KBM-7 (cell line): ENCODE measurements at regions not wholly inside any gene's neighbourhood (a gene's known extent, or its start where the extent isn't known, plus 50 kb on each side); places are given as distances from the start of the nearest gene placed in this dataset.

Source experiments
- DNase-seq: peaks from one replicate; pipeline ENCODE4 v3.0.0-alpha.2; 2015
- in situ Hi-C: fragments of 300-500 bp; cut with MboI; formaldehyde crosslinking; loops from 2 replicates; pipeline ENCODE4 v1.14.3; 2020; ENCODE audit warnings: low sequenced_read_pairs, low pct_unique_long_range_greater_than_20kb, mixed read lengths

DNA sequence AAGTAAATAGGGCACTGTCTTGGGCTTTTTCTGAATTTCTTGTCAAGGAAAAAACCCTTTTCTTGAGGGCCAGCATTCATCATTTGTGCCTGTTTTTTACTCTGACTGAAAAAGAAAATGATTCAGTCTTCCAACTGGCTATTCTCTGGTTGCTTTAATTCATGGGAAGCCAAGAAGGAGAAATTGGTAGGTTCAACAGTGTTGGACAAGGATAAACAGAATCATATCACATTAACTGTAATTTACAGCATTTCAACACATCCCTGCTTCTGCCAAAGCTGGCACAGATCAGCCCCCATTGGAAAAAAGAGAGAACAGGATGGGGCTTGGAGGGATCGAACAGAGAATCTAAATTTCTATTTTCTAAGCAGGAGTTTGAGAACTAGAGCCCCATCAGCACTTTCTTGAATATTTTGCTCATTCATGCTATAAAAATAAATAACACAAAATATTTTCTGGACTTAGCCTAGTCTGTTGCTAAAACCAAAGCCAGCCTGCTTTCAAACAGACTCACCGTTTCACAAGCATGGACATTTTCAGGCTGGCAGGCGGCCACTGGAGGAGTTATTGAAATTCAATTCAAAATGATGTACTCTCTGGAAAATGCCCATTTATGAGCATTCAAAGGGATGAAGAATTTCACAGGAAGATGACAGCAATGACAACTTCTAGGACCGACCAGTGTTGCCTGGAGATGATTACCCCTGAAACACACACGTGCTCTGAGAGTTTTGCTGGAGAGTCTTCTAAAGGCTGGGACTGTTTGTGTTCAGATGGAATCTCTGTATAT lies 181.2 kb downstream of the WNT5A start:
- DNase-seq: no peak
- in situ Hi-C loops: no loop called here

DNA sequence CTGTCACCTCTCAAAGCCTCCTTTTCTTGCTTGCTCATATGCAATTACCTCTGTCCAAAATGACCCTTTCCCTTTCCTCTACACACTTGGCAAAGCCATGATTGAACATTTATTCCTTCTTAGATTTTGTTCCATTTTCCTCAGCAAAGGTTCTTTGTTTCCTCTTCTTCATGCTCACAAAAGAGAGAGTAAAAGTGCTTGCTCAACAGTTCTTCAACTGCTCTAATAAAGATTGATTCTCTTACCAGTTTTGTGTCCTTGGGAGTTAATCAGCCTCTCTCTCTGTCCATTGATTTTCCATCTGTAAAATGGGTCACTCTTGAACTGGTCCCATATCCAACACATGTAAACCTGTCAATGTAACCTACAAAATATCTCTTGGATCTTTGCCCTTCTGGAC lies 186.4 kb downstream of the WNT5A start:
- in situ Hi-C loops: no loop called here

DNA sequence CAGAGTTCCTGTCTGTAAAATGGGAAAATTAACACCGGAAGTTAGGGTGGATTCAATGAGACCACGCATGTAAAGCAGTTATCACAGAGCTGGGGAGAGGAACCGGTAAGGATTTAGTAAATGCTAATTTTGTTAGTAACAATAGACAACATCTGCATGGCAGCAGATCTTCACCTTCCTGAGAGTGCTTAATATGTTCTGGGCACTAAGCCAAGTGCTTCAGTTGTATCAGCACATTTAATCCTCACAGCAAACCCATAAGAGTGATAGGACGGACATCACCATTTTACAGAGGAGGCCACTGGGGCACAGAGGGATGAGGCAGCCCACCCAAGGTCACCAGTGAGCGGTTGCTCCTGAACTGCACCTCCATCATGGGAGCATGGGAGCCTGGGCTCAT lies 189.4 kb downstream of the WNT5A start:
- in situ Hi-C loops: no loop called here
- no peak for DNase-seq

More for the DNA sequence above, 186.4 kb downstream of the WNT5A start:
- DNase-seq: no peak

DNA sequence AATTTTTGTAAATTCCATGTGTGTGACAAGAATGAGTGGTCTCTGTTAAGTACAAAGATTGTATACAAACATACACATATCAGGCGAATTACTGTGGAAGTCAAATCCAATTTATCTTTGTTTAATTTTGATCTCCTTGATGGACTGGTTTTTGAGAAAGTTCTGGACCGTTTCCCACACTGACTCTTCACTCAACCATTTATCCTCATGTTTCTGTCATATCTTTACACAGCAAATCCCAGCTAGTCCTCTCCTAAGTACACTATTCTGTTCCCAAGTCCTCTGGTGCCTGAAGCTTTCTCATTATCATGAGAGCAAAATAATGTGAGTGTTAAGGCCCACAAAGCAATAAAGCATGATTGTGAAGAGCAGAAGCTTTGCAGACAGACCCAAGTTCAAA lies 189.9 kb downstream of the WNT5A start:
- in situ Hi-C loops: no loop called here

DNA sequence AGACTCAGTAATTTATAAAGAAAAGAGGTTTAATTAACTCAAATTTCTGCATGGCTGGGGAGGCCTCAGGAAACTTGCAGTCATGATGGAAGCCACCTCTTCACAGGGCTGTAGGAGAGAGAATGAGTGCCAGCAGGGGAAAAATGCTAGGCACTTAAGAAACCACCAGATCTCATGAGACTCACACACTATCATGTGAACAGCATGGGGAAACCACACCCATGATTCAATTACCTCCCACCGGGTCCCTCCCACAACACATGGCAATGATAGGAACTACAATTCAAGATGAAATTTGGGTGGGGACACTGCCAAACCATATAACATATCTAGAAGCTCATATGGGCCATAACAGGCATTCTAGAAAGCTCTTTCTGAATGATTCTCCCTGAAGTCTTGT lies 190.3 kb downstream of the WNT5A start:
- in situ Hi-C loops: no loop called here

More for the DNA sequence above, 189.9 kb downstream of the WNT5A start:
- no peak for DNase-seq

DNA sequence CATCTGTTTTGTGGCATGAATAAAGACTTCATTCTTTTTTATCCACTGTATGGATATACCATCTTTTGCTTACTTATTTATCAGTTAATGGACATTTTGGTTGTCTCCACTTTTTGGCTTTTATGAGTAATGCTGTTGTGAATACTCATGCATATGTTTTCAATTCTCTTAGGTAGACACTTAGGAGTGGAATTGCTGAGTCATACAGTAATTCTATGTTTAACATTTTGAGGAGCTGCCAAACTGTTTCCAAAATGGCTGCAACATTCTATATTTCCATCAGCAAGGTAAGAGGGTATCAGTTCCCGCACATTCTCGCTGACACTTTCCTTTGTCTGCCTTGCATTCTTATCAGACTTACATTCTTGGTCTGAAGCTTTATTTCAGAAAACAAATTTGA lies 191.1 kb downstream of the WNT5A start:
- no peak for DNase-seq
- in situ Hi-C loops: no loop called here

More for the DNA sequence above, 190.3 kb downstream of the WNT5A start:
- DNase-seq: no peak

DNA sequence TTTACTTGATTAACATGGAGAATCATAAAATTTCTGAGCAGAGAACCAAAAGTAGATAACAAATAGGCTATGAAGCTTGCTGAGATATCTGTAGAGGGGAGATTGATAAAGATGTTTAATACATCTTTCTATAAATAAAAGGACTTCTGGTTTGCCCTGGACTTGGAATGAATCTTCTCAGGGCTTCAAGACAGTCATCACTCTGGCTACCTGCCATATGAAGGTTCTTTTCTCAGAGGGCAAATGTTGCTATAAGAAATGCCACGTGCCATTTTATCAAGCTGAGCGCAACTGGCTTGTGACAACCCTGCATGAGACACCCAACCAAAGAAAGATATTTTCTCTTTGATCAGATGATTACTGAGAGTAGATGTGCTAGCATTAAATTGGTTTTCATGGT lies 192.5 kb downstream of the WNT5A start:
- in situ Hi-C loops: no loop called here
- no peak for DNase-seq

DNA sequence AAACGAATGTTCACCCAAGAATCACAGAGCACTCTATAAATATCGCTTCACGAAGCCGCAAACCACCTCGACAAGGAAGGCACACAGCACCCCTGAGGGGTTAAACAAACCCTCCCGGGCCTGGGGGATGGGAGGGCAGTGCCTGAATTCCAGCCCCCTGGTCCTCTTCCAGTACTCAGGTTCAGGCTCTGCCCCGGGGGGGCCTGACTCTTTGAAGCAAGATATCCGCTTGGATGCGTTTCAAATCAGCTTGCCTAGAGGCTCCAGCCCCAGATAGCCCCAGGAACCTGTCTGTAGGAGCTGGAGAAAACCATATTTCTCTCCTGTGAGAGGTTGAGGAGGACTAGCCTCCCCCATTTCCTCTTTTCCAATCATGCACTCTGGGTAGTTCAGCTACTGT lies 194.7 kb downstream of the WNT5A start:
- DNase-seq: no peak
- in situ Hi-C loops: no loop called here

DNA sequence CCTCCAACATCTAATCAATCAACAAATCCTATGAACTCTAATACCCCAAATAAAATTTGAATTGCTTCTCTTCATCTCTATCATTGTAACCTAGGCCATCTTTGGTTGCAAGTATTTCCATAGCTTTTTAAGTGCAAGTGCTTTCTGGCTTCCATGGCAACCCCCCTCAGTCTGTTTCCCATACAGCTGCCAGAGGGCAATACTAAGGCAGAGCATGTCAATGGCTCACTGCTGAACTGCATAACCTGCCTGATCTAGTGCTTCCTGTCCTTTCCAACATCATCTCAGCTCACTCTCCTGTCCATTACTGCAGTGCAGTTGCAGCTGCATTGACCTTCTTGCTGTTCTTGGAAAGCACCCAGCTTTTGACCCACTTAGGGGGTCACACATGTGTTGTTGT lies 198.4 kb downstream of the WNT5A start:
- no peak for DNase-seq
- in situ Hi-C loops: no loop called here

DNA sequence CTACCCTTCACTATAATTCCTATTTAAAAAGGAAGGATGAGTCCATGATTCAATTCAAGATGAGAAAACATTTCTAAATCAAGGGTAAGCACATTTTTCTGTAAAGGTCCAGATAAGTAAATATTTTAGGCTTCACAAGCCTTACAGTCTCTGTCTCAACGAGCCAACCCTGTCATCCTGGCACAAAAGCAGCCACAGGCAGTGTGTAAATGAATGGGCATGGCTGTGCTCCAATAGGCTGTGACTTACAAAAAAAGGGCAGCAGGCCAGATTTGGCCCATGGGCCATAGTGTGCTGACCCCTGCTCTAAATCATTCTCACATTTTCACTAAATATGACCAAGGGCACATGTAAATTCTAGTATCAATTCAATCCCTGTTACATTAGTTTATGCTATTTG lies 200.4 kb downstream of the WNT5A start:
- in situ Hi-C loops: no loop called here
- no peak for DNase-seq

DNA sequence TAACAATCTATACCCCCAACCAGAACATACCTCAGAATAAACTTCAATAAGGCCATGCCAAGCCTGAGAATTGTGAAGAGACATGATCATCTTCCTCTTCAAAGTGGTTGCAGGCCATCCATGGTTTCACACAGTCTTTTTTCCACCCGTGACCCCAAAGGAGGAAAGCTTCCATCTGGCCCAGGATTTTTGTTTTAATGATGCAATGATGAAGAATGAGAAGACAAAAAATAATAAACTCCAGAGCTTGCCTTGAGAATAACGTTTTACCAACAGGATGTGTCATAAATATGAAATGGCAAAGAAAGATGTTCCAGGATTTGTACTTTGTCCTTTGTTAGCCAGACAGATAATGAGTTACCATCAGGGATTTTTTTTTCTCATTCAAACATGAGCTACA lies 201.9 kb downstream of the WNT5A start:
- in situ Hi-C loops: no loop called here

DNA sequence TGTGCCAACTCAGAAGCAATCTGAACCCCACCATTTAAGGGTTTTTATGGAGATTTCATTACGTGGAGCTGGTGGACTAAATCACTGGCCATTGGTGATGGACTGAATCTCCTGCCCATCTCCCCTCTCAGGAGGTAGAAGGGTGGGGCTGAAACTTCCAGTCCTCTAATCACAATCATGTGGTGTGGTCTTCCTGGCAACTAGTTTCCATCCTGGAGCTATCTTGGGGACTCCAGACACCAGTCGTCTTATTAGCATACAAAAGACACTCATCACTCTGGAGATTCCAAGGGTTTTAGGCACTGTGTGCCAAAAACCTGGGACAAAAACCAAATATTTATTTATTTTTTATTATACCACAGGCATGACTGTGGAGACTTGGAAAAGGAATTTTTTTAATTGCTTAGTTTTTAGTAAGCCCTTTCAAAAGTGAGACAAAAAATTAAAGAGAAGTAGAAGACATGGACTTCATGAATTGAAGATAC lies 203.6 kb downstream of the WNT5A start:
- DNase-seq: no peak
- in situ Hi-C loops: no loop called here

More for the DNA sequence above, 201.9 kb downstream of the WNT5A start:
- DNase-seq: no peak

DNA sequence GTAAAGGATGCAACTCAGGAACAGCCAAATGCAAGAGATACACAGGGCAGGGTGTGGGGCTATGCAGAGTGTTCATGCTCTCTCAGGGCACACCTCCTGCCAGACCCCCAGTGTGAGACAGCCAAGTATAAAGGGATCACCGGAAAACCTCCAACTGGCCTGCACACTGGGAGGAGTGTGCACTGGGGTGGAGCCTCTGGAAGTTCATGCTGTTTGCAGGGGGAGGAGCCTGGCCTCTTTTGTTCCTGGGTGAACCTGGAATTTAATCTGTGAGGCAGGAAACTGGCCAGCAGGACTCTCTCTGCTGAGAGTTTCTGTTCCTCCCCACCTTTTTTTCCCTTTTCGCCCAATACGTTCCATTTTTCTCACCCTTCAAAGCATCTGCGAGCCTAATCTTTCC lies 204.1 kb downstream of the WNT5A start:
- DNase-seq: no peak

DNA sequence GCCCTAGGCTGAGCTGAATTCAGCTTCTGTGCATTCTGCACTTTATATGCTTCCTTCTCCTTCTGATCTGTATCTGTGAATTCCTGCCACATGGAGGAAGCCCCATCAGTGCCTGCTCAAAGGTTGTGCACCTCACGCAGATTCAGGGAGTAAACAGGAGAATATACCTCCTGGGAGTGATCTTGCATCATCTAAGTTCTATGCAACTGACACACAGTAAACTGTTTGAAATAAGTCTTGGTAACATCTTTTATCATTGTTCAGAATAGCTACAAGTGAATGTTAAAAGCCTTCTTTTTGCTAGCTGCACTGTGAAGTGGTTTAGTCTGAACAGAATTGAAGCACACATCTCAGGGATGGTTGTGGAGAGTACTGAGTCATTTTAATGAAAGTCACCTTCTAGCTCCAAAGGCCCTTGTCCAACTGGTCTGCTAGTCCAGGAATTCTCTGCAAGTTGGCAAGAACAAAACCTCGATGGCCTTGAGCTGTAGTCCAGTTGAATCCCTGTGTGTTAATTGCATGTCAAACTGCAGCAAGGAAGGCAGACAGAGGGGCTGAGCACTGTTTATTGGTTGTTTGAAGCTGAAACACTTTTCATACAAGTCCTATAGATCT lies 215.0 kb downstream of the WNT5A start:
- in situ Hi-C loops: no loop called here
- DNase-seq: no peak

More for the DNA sequence above, 204.1 kb downstream of the WNT5A start:
- in situ Hi-C loops: no loop called here

DNA sequence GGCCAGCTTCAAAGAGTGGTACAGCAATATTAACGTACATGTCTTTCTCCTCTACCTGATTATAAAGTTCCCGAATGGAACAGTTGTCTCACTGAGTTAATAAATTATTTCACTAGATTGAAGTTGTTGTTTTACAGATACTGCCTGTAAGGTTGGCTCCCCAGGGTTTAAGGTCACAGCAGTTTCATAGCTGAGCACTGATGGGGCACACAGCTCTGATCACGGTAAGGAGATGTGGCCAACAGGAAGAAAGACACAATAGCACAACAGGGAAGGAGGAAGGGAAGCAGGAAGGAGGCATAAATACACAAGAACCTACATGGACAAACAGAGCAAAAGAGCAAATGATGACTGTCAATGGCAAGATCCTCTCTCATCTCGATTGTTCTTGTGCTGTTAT lies 215.6 kb downstream of the WNT5A start:
- in situ Hi-C loops: no loop called here
- no peak for DNase-seq

DNA sequence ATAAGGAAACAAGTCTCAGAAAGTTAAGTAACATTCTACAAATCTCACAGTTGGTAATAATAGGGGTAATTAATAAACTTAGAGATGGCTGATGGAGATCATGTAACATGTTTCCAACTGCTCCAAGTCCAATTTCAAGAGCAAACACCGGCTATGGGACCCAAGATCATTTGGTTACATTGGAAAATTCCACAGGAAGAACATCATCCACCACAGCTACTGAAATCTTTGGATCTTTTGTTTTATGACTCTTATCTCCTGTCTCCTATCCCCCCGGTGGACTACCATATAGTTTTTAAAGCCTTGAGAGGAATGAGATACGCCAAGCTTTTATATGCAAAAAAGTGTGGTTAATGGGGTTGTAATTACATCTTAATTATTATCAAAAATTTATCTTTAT lies 216.1 kb downstream of the WNT5A start:
- in situ Hi-C loops: no loop called here
- DNase-seq: no peak

DNA sequence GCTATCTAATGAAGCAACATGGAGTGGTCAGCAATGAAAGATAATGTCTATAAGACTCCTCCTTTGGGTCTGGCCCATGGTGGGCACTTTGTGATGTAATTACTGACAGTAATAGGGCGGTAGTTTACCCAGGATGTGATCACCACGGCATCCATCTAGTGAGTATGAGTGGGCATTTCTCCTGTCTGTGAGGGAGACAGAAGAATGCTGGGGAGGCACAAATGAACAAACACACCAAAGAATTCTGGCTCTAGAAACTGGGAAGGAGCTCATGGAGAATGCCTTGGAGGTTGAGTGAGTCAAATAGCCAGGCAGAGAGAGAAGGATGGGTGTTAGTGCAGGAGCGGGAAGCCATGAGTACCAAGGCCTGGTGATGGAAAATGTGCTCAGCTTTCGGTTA lies 217.5 kb downstream of the WNT5A start:
- DNase-seq: no peak
- in situ Hi-C loops: no loop called here

DNA sequence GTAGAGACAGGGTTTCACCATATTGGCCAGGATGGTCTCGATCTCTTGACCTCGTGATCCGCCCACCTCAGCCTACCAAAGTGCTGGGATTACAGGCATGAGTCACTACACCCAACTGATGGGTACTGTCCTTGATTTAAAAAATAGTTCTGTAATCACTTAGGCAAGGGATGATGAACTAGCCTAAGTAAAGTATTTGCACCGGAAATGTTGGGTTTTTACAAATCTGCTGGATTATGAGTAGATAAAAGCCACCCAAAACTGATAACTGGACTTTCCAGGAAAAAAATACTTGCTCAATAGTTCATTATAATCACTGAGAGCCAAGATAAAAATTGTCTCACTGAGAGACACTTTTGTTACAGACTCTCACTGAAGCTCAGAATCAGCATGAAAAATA lies 218.0 kb downstream of the WNT5A start:
- in situ Hi-C loops: no loop called here
- no peak for DNase-seq

DNA sequence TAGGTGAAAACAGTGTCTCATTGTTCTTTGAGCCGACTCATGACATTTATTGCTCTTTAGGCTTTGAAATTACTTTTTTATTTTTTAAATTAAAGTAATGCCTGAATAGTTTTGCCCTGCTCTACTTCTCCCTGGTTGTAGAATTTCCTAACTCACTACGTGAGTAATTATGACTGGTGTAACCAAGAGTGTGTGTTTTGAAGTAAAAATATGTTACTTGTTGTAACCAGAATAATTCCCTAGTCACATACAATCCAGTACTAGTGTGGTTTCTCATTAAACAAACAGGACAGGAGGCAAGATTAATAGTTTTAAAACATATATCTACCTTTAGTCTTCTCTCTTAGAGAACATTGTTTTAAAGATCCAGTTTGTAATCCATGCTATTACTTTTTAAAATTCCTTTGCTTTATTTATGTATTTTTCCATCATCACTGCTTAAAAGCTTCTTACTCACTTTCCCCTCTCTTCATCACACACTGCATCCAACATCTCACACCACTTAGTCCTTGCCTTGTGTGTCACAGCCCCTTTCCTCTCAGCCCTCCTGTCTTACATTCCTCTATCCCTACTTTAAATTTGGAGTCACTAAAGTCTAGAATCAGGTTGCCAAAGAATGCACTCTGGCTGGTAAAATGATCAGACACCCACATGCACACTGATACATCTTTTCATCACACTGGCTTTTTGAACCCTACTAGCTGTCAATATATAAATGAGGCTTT lies 219.7 kb downstream of the WNT5A start:
- in situ Hi-C loops: no loop called here

DNA sequence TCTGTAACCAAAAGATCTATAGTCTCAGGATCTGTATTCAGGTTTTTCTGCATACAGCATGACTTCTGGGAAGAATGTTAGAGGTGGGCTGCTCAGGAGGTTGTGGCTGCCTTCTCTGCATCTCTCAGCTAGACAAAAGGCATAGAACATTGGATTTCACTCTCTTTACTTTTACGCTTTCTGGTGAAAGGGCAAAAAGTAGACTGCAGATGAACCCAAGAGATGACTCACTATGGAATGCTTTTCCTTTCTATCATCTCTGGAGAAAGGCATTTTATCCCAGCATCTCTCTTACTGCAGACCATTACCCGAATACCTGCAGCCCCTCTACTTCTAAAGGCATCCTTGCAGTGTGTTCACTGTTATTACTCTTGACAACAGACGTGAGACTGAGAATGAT lies 222.2 kb downstream of the WNT5A start:
- in situ Hi-C loops: no loop called here

More for the DNA sequence above, 219.7 kb downstream of the WNT5A start:
- DNase-seq: no peak

More for the DNA sequence above, 222.2 kb downstream of the WNT5A start:
- DNase-seq: no peak
